Keratinocyte (primary cell): ENCODE measurements at regions not wholly inside any gene's neighbourhood (a gene's known extent, or its start where the extent isn't known, plus 50 kb on each side); places are given as distances from the start of the nearest gene placed in this dataset.

Source experiments
- CTCF ChIP-seq, 3 experiments: IDR thresholded peaks in 1 of 3; conservative IDR thresholded peaks in 1 of 3; optimal IDR thresholded peaks in 1 of 3; 2 replicates in 2 of 3; 3 replicates in 1 of 3; pipeline versions ENCODE3 to v1.5.1; 2011; ENCODE audit warnings: low read length in 3 of 3, mild to moderate bottlenecking in 3 of 3, moderate library complexity in 2 of 3, control low read depth in 1 of 3, inconsistent platforms in 1 of 3; ENCODE audit not compliant: insufficient read depth in 2 of 3; ENCODE audit errors: extremely low read depth in 1 of 3
- EZH2 ChIP-seq: IDR thresholded peaks from one replicate; pipeline ENCODE4 v1.6.1; 2012; ENCODE audit warnings: inconsistent platforms, mild to moderate bottlenecking, low read length, moderate library complexity

- TF ChIP-seq CTCF (optimal IDR thresholded peaks at IDR 0.05 in 1 of 3, IDR thresholded peaks at IDR 0.05 in 1 of 3, conservative IDR thresholded peaks at IDR 0.05 in 1 of 3; ENCODE audit: extremely low read depth in 1 of 3, insufficient read depth in 2 of 3, low read length in 3 of 3): no peak
- TF ChIP-seq EZH2: no peak
Measured at GRCh38 chr18:75912829-75913228, 485.3 kb upstream of the SMIM21 start.
